ENCODE measurements at regions not wholly inside any gene's neighbourhood (a gene's known extent, or its start where the extent isn't known, plus 50 kb on each side); places are given as distances from the start of the nearest gene placed in this dataset.

GRCh38 chr4:83189631-83190136 lies 75.2 kb upstream of the PLAC8 start:
- no peaks in the 10 kb centered on the region for H3K4me1 ChIP-seq
- TF ChIP-seq POLR2A (IDR thresholded peaks at IDR 0.05) (no peak), CTCF (IDR thresholded peaks at IDR 0.05) (no peak)
- H3K4me3 ChIP-seq, result no peak overlapping the region
- intact Hi-C loops (cut with DNase I; ENCODE audit: low total_unique reads), result no loop called here
- 58 to 60% methylated on average over 7 of the region's 7 CpGs for WGBS, 2 donors
- H3K9me3 ChIP-seq, result no peaks in the 10 kb centered on the region
- H3K36me3 ChIP-seq (ENCODE audit: low read depth, missing control alignments), result no peaks in the 10 kb centered on the region
- no peaks in the 10 kb centered on the region for H3K27me3 ChIP-seq
- no peak overlapping the region for H3K27ac ChIP-seq
- no peak for DNase-seq

GRCh38 chr4:83180431-83180968 lies 66.0 kb upstream of the PLAC8 start:
- no peaks in the 10 kb centered on the region for H3K4me1 ChIP-seq
- H3K9me3 ChIP-seq, result no peaks in the 10 kb centered on the region
- no peaks in the 10 kb centered on the region for H3K27me3 ChIP-seq
- WGBS, 2 donors, result 44 to 53% methylated on average over 7 of the region's 7 CpGs
- TF ChIP-seq CTCF (IDR thresholded peaks at IDR 0.05), result no peak
- intact Hi-C loops (cut with DNase I; ENCODE audit: low total_unique reads), result no loop called here
- no peak overlapping the region for H3K4me3 ChIP-seq
- H3K36me3 ChIP-seq (ENCODE audit: low read depth, missing control alignments), result no peaks in the 10 kb centered on the region
- no peak for DNase-seq
- no peak overlapping the region for H3K27ac ChIP-seq

- DNase-seq, result no peak
- intact Hi-C loops (cut with DNase I; ENCODE audit: low total_unique reads), result no loop called here
- WGBS, 2 donors, result 19 to 63% methylated on average over 2 of the region's 2 CpGs
- TF ChIP-seq CTCF (IDR thresholded peaks at IDR 0.05) (no peak), POLR2A (IDR thresholded peaks at IDR 0.05) (no peak)
- no peak overlapping the region for H3K4me3 ChIP-seq
- H3K9me3 ChIP-seq, result no peaks in the 10 kb centered on the region
- H3K27me3 ChIP-seq, result no peaks in the 10 kb centered on the region
- no peak overlapping the region for H3K27ac ChIP-seq
- H3K36me3 ChIP-seq (ENCODE audit: low read depth, missing control alignments), result no peaks in the 10 kb centered on the region
- no peaks in the 10 kb centered on the region for H3K4me1 ChIP-seq
These were observed 64.7 kb upstream of the PLAC8 start for GRCh38 chr4:83179205-83179604.

GRCh38 chr4:83178029-83178428 lies 63.5 kb upstream of the PLAC8 start:
- no peak for TF ChIP-seq POLR2A (IDR thresholded peaks at IDR 0.05)
- TF ChIP-seq CTCF (IDR thresholded peaks at IDR 0.05), result no peak

GRCh38 chr4:83177182-83177581 lies 62.7 kb upstream of the PLAC8 start:
- no peak for TF ChIP-seq POLR2A (IDR thresholded peaks at IDR 0.05)
- no peak for TF ChIP-seq CTCF (IDR thresholded peaks at IDR 0.05)
- 0% methylated on average over 1 of the region's 1 CpG for WGBS, 2 donors
- no peak for DNase-seq
- Histone ChIP-seq H3K27ac (no peak overlapping the region), H3K36me3 (ENCODE audit: low read depth, missing control alignments) (no peaks in the 10 kb centered on the region), H3K4me1 (no peaks in the 10 kb centered on the region), H3K9me3 (no peaks in the 10 kb centered on the region), H3K4me3 (no peak overlapping the region), H3K27me3 (no peaks in the 10 kb centered on the region)
- intact Hi-C loops (cut with DNase I; ENCODE audit: low total_unique reads), result no loop called here

More at GRCh38 chr4:83178029-83178428, 63.5 kb upstream of the PLAC8 start:
- Histone ChIP-seq H3K4me3 (no peak overlapping the region), H3K36me3 (ENCODE audit: low read depth, missing control alignments) (no peaks in the 10 kb centered on the region), H3K9me3 (no peaks in the 10 kb centered on the region), H3K27me3 (no peaks in the 10 kb centered on the region), H3K4me1 (no peaks in the 10 kb centered on the region), H3K27ac (no peak overlapping the region)
- WGBS, 2 donors, result 66 to 72% methylated on average over 2 of the region's 2 CpGs
- intact Hi-C loops (cut with DNase I; ENCODE audit: low total_unique reads), result no loop called here
- DNase-seq, result no peak

Measured in testis (tissue), 2 donors.